Caco-2 (cell line): ENCODE measurements at regions not wholly inside any gene's neighbourhood (a gene's known extent, or its start where the extent isn't known, plus 50 kb on each side); places are given as distances from the start of the nearest gene placed in this dataset.

Experiments
- BruUV-seq: library from RNA; stranded (reverse); fragments of 400-500 nt; replicated peaks from 2 replicates; lab custom pipeline; 2021; lab: Mats Ljungman, UMichigan
- CTCF ChIA-PET: fragments of 300-600 bp; sonication (Branson Sonifier 250); formaldehyde crosslinking; loops from one replicate; lab custom pipeline; 2022; ENCODE audit warnings: antibody characterized with exemption; lab: Charles Lee
- POLR2A ChIA-PET: fragments of 300-600 bp; sonication (Branson Sonifier 250); formaldehyde crosslinking; loops from one replicate; lab custom pipeline; 2022; ENCODE audit warnings: antibody characterized with exemption; lab: Charles Lee
- DNase-seq, 2 experiments: peaks; one replicate each; pipeline versions ENCODE4 v3.0.0 to v3.0.0-alpha.2; 2020 to 2022
- H3K27me3 ChIP-seq: replicated peaks from 2 replicates; pipeline ENCODE4 v1.6.0; 2011; ENCODE audit warnings: low read length; ENCODE audit not compliant: control insufficient read depth, insufficient read depth
- H3K36me3 ChIP-seq: 2 replicates; pipeline ENCODE4 v1.5.1; 2011; ENCODE audit warnings: low read length; ENCODE audit not compliant: control insufficient read depth, insufficient read depth
- H3K4me1 ChIP-seq: fragments of 250-450 bp; sonication (Bioruptor Pico); 2 replicates; pipeline ENCODE4 v1.5.1; 2020; ENCODE audit warnings: mild to moderate bottlenecking
- H3K4me3 ChIP-seq: 2 replicates; pipeline ENCODE4 v1.5.1; 2011; ENCODE audit warnings: low read depth, mild to moderate bottlenecking, control low read depth, low read length
- H3K9me3 ChIP-seq: fragments of 250-450 bp; sonication (Bioruptor Pico); 2 replicates; pipeline ENCODE4 v1.5.1; 2020; ENCODE audit warnings: mild to moderate bottlenecking, moderate library complexity
- H3K27ac Mint-ChIP-seq: one replicate; pipeline ENCODE4 v1.8.0; 2022; ENCODE audit warnings: mixed read lengths; ENCODE audit not compliant: unreplicated experiment
- H3K27me3 Mint-ChIP-seq: one replicate; pipeline ENCODE4 v1.8.0; 2022; ENCODE audit warnings: mixed read lengths; ENCODE audit not compliant: insufficient read depth, unreplicated experiment
- H3K36me3 Mint-ChIP-seq: one replicate; pipeline ENCODE4 v1.8.0; 2022; ENCODE audit warnings: mild to moderate bottlenecking, mixed read lengths; ENCODE audit not compliant: insufficient read depth, unreplicated experiment
- H3K4me1 Mint-ChIP-seq: one replicate; pipeline ENCODE4 v1.8.0; 2022; ENCODE audit warnings: low read depth, mixed read lengths; ENCODE audit not compliant: unreplicated experiment
- H3K4me3 Mint-ChIP-seq: one replicate; pipeline ENCODE4 v1.8.0; 2022; ENCODE audit warnings: mild to moderate bottlenecking, moderate library complexity, mixed read lengths; ENCODE audit not compliant: unreplicated experiment
- H3K9me3 Mint-ChIP-seq: one replicate; pipeline ENCODE4 v1.8.0; 2022; ENCODE audit warnings: mixed read lengths; ENCODE audit not compliant: unreplicated experiment
- CTCF ChIP-seq, 2 experiments: fragments of 200-600 bp in 1 of 2; IDR thresholded peaks; 1 replicate in 1 of 2; 2 replicates in 1 of 2; pipeline versions ENCODE4 v1.5.1 to v1.8.0; 2011 to 2022; ENCODE audit warnings: antibody characterized with exemption in 1 of 2, control low read depth in 1 of 2, inconsistent platforms in 1 of 2, low read depth in 1 of 2, low read length in 1 of 2, mild to moderate bottlenecking in 1 of 2, moderate library complexity in 1 of 2; ENCODE audit not compliant: insufficient read depth in 1 of 2, severe bottlenecking in 1 of 2, unreplicated experiment in 1 of 2
- intact Hi-C: fragments of 100-400 bp; cut with micrococcal nuclease; formaldehyde crosslinking; loops from one replicate; pipeline ENCODE4 v1.10.0; 2022; ENCODE audit not compliant: unreplicated experiment

DNA sequence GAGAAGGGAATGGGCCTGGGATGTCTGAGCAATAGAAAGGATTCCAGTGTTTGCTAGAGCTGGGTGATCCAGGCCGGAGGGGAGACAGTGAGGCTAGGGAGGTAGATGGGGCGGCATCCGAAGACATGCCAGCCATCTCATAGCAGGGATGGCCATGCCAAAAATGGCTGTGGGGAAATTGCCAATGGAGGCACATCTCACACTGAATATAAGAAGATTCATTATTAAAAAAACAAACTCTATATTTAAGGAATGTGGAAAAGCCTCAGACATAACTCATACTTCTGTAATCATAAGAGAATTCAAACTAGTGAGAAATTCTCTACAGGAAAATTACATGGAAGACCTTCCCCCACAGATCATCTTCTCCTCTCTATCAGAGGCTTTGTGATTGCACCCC is 289.2 kb downstream of the FGF9 start:
- no peaks in the 10 kb centered on the region for H3K36me3 ChIP-seq
- DNase-seq = no peak
- H3K4me3 ChIP-seq = no peak overlapping the region
- peaks cover 2% of the 10 kb centered on the region for H3K9me3 ChIP-seq
- ChIA-PET CTCF (no interaction called here), POLR2A (no interaction called here)
- no TSS peak for BruUV-seq
- peaks cover 3% of the 10 kb centered on the region for H3K27me3 Mint-ChIP-seq
- intact Hi-C loops = no loop called here
- no peaks in the 10 kb centered on the region for H3K4me1 ChIP-seq
- no peak for TF ChIP-seq CTCF (IDR thresholded peaks at IDR 0.05; ENCODE audit: insufficient read depth in 1 of 2, low read depth in 1 of 2, low read length in 1 of 2, severe bottlenecking in 1 of 2, unreplicated experiment in 1 of 2)
- H3K27me3 ChIP-seq = no peaks in the 10 kb centered on the region
- H3K27ac Mint-ChIP-seq = no peak overlapping the region
- H3K9me3 Mint-ChIP-seq = peaks cover 30% of the 10 kb centered on the region
- H3K4me3 Mint-ChIP-seq = no peak overlapping the region
- H3K36me3 Mint-ChIP-seq = no peaks in the 10 kb centered on the region
- no peaks in the 10 kb centered on the region for H3K4me1 Mint-ChIP-seq

GRCh38 chr13:21964686-21965085 is 293.8 kb downstream of the FGF9 start:
- DNase-seq = no peak
- POLR2A ChIA-PET = no interaction called here
- no peaks in the 10 kb centered on the region for H3K4me1 ChIP-seq
- peaks cover 6% of the 10 kb centered on the region for H3K9me3 ChIP-seq
- BruUV-seq = no TSS peak
- no peak overlapping the region for H3K4me3 ChIP-seq
- Mint-ChIP-seq H3K9me3 (peaks cover 7% of the 10 kb centered on the region), H3K27ac (no peak overlapping the region), H3K4me1 (no peaks in the 10 kb centered on the region), H3K27me3 (peaks cover 5% of the 10 kb centered on the region), H3K4me3 (no peak overlapping the region), H3K36me3 (no peaks in the 10 kb centered on the region)
- no peaks in the 10 kb centered on the region for H3K27me3 ChIP-seq
- TF ChIP-seq CTCF (IDR thresholded peaks at IDR 0.05; ENCODE audit: insufficient read depth in 1 of 2, low read depth in 1 of 2, low read length in 1 of 2, severe bottlenecking in 1 of 2, unreplicated experiment in 1 of 2) = no peak
- no peaks in the 10 kb centered on the region for H3K36me3 ChIP-seq
- CTCF ChIA-PET = no interaction called here
- intact Hi-C loops = no loop called here

DNA sequence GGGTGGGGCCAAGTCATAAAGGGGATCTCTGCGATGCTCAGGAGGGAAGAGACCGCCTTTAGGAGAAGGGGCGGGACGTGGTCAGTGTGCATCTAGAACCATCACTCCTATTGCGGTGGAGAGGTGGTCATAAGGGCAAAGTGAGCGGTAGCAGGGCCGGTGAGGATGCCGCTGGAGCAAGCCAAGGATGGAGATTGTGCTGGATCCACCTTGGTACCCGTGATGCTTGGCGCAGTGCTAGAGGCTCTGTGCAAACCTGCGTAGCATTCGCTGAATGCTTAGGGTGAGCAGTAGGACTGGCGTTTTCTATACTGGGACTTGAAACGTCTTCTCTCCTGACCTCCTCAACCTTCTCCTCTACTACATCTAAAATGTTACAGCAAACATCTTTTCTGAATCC is 294.2 kb downstream of the FGF9 start:
- Histone ChIP-seq H3K36me3 (no peaks in the 10 kb centered on the region), H3K27me3 (no peaks in the 10 kb centered on the region), H3K4me3 (no peak overlapping the region), H3K9me3 (peaks cover 6% of the 10 kb centered on the region), H3K4me1 (no peaks in the 10 kb centered on the region)
- peaks cover 3% of the 10 kb centered on the region for H3K9me3 Mint-ChIP-seq
- peaks cover 2% of the 10 kb centered on the region for H3K27me3 Mint-ChIP-seq
- H3K36me3 Mint-ChIP-seq = no peaks in the 10 kb centered on the region
- BruUV-seq = no TSS peak
- intact Hi-C loops = no loop called here
- POLR2A ChIA-PET = no interaction called here
- no peaks in the 10 kb centered on the region for H3K4me1 Mint-ChIP-seq
- no peak for TF ChIP-seq CTCF (IDR thresholded peaks at IDR 0.05; ENCODE audit: insufficient read depth in 1 of 2, low read depth in 1 of 2, low read length in 1 of 2, severe bottlenecking in 1 of 2, unreplicated experiment in 1 of 2)
- no peak overlapping the region for H3K27ac Mint-ChIP-seq
- H3K4me3 Mint-ChIP-seq = no peak overlapping the region
- CTCF ChIA-PET = no interaction called here
- DNase-seq = no peak
